Caco-2 (cell line): ENCODE measurements at regions not wholly inside any gene's neighbourhood (a gene's known extent, or its start where the extent isn't known, plus 50 kb on each side); places are given as distances from the start of the nearest gene placed in this dataset.

Source experiments
- BruUV-seq: library from RNA; stranded (reverse); fragments of 400-500 nt; replicated peaks from 2 replicates; lab custom pipeline; 2021; lab: Mats Ljungman, UMichigan
- CTCF ChIA-PET: fragments of 300-600 bp; sonication (Branson Sonifier 250); formaldehyde crosslinking; loops from one replicate; lab custom pipeline; 2022; ENCODE audit warnings: antibody characterized with exemption; lab: Charles Lee
- POLR2A ChIA-PET: fragments of 300-600 bp; sonication (Branson Sonifier 250); formaldehyde crosslinking; loops from one replicate; lab custom pipeline; 2022; ENCODE audit warnings: antibody characterized with exemption; lab: Charles Lee
- DNase-seq, 2 experiments: peaks; one replicate each; pipeline versions ENCODE4 v3.0.0 to v3.0.0-alpha.2; 2020 to 2022
- H3K27me3 ChIP-seq: replicated peaks from 2 replicates; pipeline ENCODE4 v1.6.0; 2011; ENCODE audit warnings: low read length; ENCODE audit not compliant: control insufficient read depth, insufficient read depth
- H3K36me3 ChIP-seq: 2 replicates; pipeline ENCODE4 v1.5.1; 2011; ENCODE audit warnings: low read length; ENCODE audit not compliant: control insufficient read depth, insufficient read depth
- H3K4me1 ChIP-seq: fragments of 250-450 bp; sonication (Bioruptor Pico); 2 replicates; pipeline ENCODE4 v1.5.1; 2020; ENCODE audit warnings: mild to moderate bottlenecking
- H3K4me3 ChIP-seq: 2 replicates; pipeline ENCODE4 v1.5.1; 2011; ENCODE audit warnings: low read depth, mild to moderate bottlenecking, control low read depth, low read length
- H3K9me3 ChIP-seq: fragments of 250-450 bp; sonication (Bioruptor Pico); 2 replicates; pipeline ENCODE4 v1.5.1; 2020; ENCODE audit warnings: mild to moderate bottlenecking, moderate library complexity
- H3K27ac Mint-ChIP-seq: one replicate; pipeline ENCODE4 v1.8.0; 2022; ENCODE audit warnings: mixed read lengths; ENCODE audit not compliant: unreplicated experiment
- H3K27me3 Mint-ChIP-seq: one replicate; pipeline ENCODE4 v1.8.0; 2022; ENCODE audit warnings: mixed read lengths; ENCODE audit not compliant: insufficient read depth, unreplicated experiment
- H3K36me3 Mint-ChIP-seq: one replicate; pipeline ENCODE4 v1.8.0; 2022; ENCODE audit warnings: mild to moderate bottlenecking, mixed read lengths; ENCODE audit not compliant: insufficient read depth, unreplicated experiment
- H3K4me1 Mint-ChIP-seq: one replicate; pipeline ENCODE4 v1.8.0; 2022; ENCODE audit warnings: low read depth, mixed read lengths; ENCODE audit not compliant: unreplicated experiment
- H3K4me3 Mint-ChIP-seq: one replicate; pipeline ENCODE4 v1.8.0; 2022; ENCODE audit warnings: mild to moderate bottlenecking, moderate library complexity, mixed read lengths; ENCODE audit not compliant: unreplicated experiment
- H3K9me3 Mint-ChIP-seq: one replicate; pipeline ENCODE4 v1.8.0; 2022; ENCODE audit warnings: mixed read lengths; ENCODE audit not compliant: unreplicated experiment
- intact Hi-C: fragments of 100-400 bp; cut with micrococcal nuclease; formaldehyde crosslinking; loops from one replicate; pipeline ENCODE4 v1.10.0; 2022; ENCODE audit not compliant: unreplicated experiment
- TF ChIP-seq, protein P1 (sequence below), 2 experiments: fragments of 200-600 bp in 1 of 2; IDR thresholded peaks; 1 replicate in 1 of 2; 2 replicates in 1 of 2; pipeline versions ENCODE4 v1.5.1 to v1.8.0; 2011 to 2022; ENCODE audit warnings: antibody characterized with exemption in 1 of 2, control low read depth in 1 of 2, inconsistent platforms in 1 of 2, low read depth in 1 of 2, low read length in 1 of 2, mild to moderate bottlenecking in 1 of 2, moderate library complexity in 1 of 2; ENCODE audit not compliant: insufficient read depth in 1 of 2, severe bottlenecking in 1 of 2, unreplicated experiment in 1 of 2

DNA sequence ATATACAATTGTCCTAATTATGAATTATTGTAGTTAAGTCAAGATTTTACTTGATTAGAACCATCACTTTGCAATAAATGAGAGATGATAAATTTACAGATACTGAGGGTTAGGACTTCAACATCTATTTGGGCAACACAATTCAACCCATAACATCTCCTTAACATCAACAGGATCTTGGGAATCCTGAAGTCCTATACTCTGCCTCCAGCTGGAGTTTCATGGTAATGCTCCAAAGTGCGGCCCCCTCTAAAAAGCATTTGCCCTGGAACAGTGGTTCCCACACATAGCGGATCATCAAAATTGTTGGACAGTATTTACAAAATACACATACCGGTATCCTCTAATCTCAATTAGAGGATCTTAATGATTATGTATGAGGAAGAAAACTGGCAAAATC, 618.6 kb downstream of the CENPC start:
- intact Hi-C loops, result no loop called here
- Mint-ChIP-seq H3K4me1 (no peaks in the 10 kb centered on the region), H3K27me3 (peaks cover 6% of the 10 kb centered on the region), H3K36me3 (no peaks in the 10 kb centered on the region), H3K9me3 (no peaks in the 10 kb centered on the region), H3K27ac (no peak overlapping the region), H3K4me3 (no peak overlapping the region)
- Histone ChIP-seq H3K27me3 (no peaks in the 10 kb centered on the region), H3K4me3 (no peak overlapping the region), H3K36me3 (no peaks in the 10 kb centered on the region), H3K4me1 (no peaks in the 10 kb centered on the region), H3K9me3 (no peaks in the 10 kb centered on the region)
- no peak for DNase-seq
- ChIA-PET CTCF (no interaction called here), POLR2A (no interaction called here)
- TF ChIP-seq, protein P1, sequence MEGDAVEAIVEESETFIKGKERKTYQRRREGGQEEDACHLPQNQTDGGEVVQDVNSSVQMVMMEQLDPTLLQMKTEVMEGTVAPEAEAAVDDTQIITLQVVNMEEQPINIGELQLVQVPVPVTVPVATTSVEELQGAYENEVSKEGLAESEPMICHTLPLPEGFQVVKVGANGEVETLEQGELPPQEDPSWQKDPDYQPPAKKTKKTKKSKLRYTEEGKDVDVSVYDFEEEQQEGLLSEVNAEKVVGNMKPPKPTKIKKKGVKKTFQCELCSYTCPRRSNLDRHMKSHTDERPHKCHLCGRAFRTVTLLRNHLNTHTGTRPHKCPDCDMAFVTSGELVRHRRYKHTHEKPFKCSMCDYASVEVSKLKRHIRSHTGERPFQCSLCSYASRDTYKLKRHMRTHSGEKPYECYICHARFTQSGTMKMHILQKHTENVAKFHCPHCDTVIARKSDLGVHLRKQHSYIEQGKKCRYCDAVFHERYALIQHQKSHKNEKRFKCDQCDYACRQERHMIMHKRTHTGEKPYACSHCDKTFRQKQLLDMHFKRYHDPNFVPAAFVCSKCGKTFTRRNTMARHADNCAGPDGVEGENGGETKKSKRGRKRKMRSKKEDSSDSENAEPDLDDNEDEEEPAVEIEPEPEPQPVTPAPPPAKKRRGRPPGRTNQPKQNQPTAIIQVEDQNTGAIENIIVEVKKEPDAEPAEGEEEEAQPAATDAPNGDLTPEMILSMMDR (IDR thresholded peaks at IDR 0.05; ENCODE audit: insufficient read depth in 1 of 2, low read depth in 1 of 2, low read length in 1 of 2, severe bottlenecking in 1 of 2, unreplicated experiment in 1 of 2), result no peak
- BruUV-seq, result no TSS peak

DNA sequence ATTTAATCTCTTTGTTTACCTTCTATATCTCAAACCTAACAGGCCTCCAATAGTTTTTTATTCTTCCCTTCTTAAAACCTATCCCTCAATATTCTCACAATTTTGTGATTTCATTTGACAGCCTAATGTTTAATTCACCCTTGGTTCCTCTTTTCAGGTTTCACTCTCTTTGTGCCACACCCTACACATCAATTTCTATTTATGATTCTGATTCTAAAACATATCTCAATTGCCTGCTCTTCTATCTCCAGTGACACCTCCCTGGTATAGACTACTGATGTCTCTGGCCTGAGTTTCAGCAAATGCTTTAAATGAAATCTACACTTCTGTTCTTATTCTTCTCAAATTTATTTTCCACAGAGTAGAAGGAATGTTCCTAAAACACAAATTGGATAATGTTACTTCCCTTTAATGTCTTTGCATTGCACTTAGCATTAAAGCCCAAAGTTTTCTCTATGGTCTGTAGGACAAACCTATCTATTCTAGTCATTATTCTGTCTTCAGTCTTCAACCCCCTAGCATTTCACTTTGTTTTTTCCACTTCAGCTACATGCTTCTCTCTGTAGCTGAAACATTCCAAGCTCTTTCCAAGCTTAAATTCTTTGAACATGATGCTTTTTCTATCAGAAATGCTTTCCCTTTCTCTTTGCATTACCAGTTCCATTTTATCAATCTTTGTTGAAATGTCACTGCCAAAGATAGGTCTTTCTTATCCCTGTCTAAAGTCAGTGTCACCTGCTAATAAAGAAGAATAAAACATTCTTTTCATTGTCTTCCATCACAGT, 622.0 kb downstream of the CENPC start:
- Mint-ChIP-seq H3K27me3 (peaks cover 9% of the 10 kb centered on the region), H3K9me3 (no peaks in the 10 kb centered on the region), H3K4me1 (no peaks in the 10 kb centered on the region), H3K36me3 (no peaks in the 10 kb centered on the region), H3K27ac (no peak overlapping the region), H3K4me3 (no peak overlapping the region)
- Histone ChIP-seq H3K9me3 (no peaks in the 10 kb centered on the region), H3K4me3 (no peak overlapping the region), H3K36me3 (no peaks in the 10 kb centered on the region), H3K4me1 (no peaks in the 10 kb centered on the region), H3K27me3 (no peaks in the 10 kb centered on the region)
- intact Hi-C loops, result no loop called here
- no peak for DNase-seq
- no TSS peak for BruUV-seq
- TF ChIP-seq, protein P1 (IDR thresholded peaks at IDR 0.05; ENCODE audit: insufficient read depth in 1 of 2, low read depth in 1 of 2, low read length in 1 of 2, severe bottlenecking in 1 of 2, unreplicated experiment in 1 of 2), result no peak
- ChIA-PET POLR2A (no interaction called here), CTCF (no interaction called here)

DNA sequence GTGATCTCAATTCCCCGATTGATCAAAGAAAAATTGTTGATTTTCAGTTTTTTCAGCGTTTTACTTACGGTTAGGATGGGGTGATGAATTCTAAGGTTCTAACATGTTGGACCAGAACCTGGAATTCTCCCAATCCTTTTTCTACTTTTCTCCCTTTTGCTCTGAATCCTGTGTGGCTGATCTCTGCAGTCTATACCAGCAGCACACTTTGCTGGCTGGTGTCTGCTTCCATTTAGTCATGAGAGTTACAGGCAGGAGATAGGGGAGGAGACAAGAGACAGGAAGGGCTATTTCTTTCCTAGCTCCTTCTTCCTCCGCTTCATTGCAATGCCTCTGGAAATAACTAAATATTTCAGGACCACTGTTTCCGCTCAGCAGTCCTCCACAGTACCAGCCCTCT, 623.9 kb downstream of the CENPC start:
- H3K4me3 Mint-ChIP-seq, result no peak overlapping the region
- intact Hi-C loops, result no loop called here
- BruUV-seq, result no TSS peak

More for the DNA sequence above, 623.9 kb downstream of the CENPC start:
- no peaks in the 10 kb centered on the region for H3K9me3 ChIP-seq
- TF ChIP-seq, protein P1 (IDR thresholded peaks at IDR 0.05; ENCODE audit: insufficient read depth in 1 of 2, low read depth in 1 of 2, low read length in 1 of 2, severe bottlenecking in 1 of 2, unreplicated experiment in 1 of 2), result no peak
- H3K4me1 Mint-ChIP-seq, result no peaks in the 10 kb centered on the region
- no peak for DNase-seq
- H3K27me3 Mint-ChIP-seq, result peaks cover 9% of the 10 kb centered on the region
- no peak overlapping the region for H3K4me3 ChIP-seq
- no peaks in the 10 kb centered on the region for H3K36me3 ChIP-seq
- no peak overlapping the region for H3K27ac Mint-ChIP-seq
- no peaks in the 10 kb centered on the region for H3K27me3 ChIP-seq
- ChIA-PET POLR2A (no interaction called here), CTCF (no interaction called here)
- no peaks in the 10 kb centered on the region for H3K9me3 Mint-ChIP-seq
- H3K4me1 ChIP-seq, result no peaks in the 10 kb centered on the region
- no peaks in the 10 kb centered on the region for H3K36me3 Mint-ChIP-seq
